GM19438 (cell line): ENCODE measurements at regions not wholly inside any gene's neighbourhood (a gene's known extent, or its start where the extent isn't known, plus 50 kb on each side); places are given as distances from the start of the nearest gene placed in this dataset.
"Not testable (repeated sequence)": the region's sequence is repeated elsewhere in the genome, so short reads cannot be mapped to it uniquely, and the experiment has no call there.

Experiments used
- ATAC-seq: cut with Tn5 transposase; IDR thresholded peaks from one replicate; pipeline ENCODE4 v1.9.1; 2021; ENCODE audit warnings: low read depth; ENCODE audit not compliant: unreplicated experiment

DNA sequence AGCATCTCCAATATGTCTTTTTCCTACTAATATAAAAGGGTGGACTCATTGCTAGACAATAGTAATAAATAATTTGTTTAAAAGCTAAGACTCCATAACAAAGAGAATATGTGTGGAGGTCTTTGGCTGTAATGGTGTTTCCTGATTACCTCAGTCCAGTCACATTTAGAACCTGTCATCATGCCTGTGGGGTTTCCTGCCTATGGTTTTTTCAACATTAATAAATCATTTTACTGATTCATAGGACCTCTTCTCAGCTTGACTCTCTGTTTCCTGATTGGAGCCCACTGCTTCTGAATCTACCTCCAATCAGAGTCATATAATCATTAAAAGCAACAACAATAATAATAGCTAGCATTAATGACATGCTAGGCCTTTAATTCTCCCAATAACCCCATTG is 52.4 kb upstream of the GNAI1 start:
- ATAC-seq: no peak

DNA sequence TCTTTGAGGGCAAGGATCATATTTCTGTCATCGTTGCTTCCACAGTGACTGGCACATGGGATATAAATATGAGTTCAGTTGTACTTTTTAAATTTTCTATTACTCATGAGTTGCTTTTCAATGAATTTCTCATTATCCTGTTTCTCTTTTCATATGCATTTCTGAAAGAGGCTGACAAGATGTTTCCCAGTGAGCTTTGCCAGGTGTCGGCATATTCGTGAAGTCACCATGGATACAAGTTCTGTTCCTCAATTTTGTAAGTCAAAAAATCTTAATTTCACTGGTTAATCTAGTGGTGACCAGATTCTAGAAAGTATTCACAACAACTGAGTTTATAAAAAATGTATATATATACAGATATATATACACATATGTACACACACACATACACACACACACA is 55.7 kb upstream of the GNAI1 start:
- ATAC-seq: no peak

DNA sequence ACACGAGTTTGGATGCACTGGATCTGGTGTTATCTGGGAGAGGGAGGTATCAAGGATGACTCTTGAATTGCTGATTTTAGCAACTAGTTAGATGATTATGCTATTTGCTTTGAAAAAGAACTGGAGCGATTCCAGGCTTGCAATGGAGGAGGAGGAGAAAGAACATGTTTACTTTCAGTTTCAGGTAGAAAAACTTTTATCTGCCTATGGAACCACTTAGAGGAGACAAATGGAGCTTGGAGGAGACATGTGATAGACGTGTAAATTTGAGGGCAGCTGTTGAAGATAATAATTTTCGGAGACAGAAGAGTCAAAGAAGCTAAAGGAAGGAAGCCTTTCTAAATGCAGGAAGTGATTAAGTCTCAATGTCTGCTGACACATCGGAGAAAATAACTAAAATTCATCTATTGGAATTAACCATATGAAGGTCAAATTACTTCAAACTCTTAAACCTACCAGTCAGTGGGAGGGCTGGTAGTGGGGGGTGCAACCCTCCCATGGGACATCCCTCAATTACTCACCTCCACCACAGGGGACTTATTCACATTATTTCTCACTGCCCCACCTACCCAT is 56.4 kb upstream of the GNAI1 start:
- ATAC-seq: no peak

DNA sequence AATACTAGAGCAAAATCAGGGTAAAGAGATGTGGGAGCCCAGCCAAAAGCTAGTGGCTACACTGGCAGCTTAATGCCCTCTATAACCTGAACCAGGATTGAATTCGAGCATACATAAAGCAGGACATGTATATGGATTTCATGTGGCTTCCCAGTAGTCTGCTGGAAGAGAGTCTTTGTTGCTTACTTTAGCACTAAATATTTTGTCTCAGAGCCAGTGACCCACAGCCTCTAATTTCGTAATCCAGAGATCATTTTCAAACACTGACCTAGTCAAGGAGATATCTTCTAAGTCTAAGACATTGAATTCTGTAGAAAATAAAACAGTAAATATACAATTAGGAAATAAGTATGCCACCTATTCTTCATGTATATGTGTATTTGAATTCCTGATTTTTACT is 64.2 kb upstream of the GNAI1 start:
- no peak for ATAC-seq

DNA sequence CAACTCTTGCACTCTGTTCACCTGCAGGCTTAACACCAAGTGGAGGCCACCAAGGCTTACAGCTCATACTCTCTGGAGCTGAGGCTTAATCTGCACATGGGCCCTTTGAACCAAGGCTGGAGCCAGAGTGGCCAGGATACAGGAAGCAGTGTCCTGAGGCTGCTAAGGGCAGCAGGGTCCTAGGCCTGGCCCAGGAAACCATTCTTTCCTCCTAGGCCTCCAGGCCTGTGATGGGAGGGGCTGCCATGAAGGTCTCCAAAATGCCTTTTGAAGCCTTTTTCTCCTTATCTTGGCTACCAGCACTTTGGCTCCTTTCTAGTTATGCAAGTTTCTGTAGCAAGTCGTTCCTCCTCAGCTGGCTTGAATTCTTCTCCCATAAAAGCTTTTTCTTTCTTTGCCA is 68.0 kb upstream of the GNAI1 start:
- ATAC-seq: no peak

DNA sequence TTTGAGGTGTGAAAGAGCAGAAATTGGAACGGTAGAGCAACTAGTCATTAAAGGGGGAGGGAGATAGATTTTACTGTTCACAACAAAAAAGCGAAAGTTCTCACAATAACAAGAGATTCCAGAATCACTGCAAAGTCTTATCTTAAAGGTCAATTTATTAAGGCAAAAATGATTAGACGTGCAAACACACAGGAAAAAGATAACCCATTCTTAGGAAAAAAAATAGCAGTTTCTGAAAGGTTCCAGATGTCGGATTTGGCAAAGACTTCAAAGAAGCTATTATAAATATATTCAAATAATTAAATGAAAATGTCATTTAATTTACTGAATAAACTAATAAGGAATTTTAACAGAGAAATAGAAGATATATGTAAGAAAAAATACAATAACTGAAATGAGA is 70.8 kb upstream of the GNAI1 start:
- no peak for ATAC-seq

DNA sequence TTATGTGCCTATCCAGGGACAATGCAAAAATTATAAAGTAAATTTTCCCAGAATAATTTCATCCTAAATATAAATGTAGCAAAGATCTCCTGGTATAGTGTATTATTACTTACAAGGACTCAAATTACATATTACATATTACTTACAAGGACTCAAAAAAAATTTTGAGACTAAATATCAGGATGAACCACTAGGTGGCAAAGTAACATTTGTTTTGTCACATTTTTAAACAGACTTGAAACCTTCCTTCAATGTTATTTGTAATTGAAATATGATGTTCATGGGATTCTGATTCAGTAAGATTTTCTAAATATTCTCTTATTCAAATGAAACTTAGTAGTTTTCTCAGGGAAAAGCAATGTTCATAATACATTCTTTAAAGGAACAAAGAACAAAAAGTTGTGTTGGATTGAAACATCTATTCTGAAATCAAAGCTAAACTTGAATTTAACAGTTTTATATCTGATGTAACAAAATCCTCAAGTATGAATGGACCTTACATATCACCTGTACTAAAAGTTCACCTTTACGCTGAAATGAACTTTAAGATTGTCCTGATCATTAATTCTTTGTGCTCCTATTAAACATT is 74.3 kb upstream of the GNAI1 start:
- ATAC-seq: no peak

DNA sequence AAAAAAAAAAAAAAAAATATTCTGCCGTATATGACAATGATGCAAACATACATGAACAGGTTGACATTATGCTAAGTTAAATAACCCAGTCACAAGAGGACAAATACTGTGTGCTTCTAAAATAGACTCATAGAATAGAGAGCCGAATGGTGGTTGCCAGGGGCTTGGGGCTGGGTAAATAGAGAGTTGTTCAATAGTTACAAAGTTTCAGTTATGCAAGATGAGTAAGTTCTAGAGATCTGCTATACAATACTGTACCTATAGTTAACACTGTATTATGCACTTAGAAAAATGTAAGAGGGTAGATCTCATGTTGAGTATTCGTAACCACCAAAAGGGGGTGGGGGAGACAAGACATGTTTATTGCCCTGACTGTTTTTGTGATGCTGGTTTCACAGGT is 77.1 kb upstream of the GNAI1 start:
- ATAC-seq: no peak

DNA sequence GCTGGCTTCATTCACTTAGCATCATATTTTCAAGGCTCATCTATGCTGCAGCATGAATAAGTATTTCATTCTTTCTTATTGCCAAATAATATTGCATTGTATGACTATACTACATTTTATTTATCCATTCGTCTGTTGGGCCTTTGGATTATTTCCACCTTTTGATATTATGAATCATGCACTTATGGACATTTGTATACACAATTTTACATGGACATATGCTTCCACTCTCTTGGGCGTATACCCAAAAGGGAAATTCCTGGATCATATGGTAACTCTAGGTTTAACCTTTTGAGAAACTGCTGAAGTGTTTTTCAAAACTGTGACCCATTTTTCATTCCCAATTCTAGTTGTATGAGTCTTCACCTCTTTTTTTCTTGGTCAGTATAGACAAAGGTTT is 80.3 kb upstream of the GNAI1 start:
- no peak for ATAC-seq

DNA sequence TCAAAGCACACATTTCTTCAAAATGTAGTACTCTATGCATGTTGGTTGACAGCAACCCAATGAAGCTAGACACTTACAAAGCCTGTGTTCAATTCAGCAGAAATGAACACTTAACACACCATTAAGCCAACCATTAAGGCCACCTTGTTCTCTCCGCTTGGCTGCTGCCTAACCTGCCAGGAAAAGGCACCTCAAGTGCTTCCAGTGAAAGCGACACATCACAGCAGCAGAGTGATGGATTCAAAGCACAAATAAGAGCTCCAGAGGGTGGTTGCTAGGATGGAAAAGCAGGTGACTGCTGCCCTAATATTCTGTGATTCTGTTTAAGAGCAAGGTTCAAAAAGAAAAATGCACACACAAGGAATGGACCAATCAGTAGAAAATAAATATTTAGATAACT is 81.5 kb upstream of the GNAI1 start:
- ATAC-seq: no peak

DNA sequence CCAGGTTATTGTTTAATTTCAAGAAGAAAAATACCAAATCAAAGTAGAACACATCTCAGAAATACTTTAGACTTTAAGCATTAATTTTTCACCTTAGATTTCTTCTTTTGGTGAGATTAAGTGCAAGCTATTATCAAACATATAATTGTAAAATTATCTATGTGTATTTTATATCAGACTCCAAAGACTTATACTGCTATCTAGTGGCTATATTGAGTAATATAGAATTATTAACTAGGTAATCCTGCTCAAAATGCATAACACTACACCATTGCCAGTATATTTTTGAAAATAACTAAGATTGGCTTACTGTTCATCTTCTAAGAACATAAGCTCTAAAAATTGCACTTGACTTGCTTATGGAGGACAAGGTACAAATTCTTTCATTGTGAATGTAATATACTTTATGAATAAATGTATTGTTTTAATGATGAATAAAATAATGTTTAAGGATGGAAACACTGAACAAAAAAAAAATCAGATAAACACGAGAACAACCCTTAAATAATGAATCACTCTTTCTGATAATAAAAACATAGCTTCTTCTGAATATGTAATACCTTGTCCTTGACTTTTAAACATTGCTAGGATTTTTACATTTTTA is 86.7 kb upstream of the GNAI1 start:
- ATAC-seq: no peak

DNA sequence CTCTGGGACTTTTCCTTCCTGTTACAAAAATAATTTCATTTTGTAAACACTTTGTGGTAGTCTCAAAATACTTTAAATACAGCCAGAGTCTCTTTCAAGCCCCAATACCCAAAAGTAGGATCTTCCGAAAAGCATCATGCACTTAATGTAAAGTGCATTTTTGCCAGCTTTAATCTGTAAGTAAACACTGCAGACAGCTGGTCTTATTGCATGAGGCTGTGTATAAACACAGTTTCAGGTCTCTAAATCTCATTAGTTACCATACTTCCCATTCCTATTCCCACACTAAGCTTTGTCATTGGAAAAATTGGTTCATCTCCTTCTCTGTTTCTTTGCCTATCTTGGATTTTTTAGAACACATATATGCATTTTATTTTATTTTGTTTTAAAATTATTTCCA is 87.6 kb upstream of the GNAI1 start:
- no peak for ATAC-seq

DNA sequence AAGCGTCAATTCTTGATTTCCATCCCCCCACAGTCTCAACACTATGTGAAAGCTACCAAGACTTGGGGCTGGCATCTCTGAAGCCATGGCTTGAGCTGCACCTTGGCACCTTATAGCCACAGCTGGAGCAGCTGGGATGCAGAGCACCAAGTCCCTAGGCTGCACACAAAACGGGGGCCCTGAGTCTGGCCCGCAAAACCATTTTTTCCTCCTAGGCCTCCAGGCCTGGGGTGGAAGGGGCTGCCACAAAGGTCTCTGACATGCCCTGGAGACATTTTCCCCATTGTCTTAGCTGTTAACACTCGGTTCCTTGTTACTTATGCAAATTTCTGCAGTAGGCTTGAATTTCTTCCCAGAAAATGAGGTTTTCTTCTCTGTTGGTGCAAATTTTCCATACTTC is 89.8 kb upstream of the GNAI1 start:
- no peak for ATAC-seq

DNA sequence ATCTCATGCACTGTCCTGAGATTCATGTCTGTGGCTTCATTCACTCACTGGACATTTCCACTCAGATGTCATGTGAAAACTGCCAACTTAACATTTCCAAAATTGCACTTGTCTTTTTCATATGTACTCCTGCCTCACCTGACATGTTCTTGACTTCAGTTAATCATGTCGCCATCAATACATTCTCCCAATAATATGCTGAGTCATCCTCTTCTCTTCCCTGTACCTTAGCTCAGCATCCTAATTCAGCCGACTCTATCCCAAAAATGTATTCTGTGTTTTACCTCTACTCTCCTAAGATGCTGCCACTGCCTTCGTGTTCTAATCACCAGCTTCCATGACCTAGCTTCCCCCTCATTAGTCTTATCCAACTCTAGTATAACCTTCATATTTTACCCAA is 93.9 kb upstream of the GNAI1 start:
- no peak for ATAC-seq

DNA sequence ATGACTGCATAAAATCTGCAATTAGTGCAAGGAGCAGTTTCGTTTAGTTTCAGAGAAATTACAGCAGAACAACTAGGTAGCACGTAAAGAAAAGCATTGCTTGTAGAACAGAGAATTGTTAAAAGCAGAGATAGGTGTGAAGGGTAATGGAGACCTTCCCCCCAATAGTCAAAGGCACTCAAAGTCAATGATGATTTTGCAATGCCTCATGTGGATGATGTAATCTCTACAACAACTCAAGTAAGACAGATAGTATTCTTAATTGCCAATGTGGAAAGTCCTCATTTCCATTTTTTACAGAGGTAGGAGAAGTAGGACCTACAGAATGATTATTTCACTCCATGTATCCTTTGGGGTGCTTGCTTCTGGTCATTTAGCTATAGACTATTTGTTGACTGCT is 94.3 kb upstream of the GNAI1 start:
- ATAC-seq: no peak

DNA sequence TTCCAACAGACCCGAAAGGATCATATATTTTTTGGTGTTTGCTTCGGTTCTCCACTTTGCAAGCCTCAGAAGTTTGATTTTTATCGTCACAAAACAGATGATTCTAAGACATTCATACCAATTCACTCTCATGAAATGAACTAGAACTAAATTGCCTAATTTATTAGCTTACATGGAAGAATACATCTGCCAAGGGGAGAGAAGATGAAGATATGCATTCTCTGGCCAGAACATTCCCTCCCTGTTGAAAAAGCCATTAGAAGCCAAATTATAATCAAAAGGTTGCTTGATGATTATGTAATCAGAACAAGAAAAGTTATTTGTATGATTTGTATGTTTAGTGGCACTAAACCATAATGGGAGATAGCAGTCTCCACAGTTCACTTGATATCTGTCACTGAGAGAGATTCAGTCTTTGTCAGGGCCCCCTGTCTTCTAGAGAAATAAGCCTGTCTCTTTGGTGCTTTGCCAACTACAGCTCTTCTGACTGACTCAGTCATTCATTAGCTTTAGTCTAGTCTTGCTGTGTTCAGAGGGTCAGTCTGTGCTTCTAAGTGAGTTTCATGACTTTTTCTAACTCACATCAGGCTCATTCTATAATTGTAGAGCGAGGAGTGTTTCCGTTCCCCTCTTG is 95.3 kb upstream of the GNAI1 start:
- no peak for ATAC-seq

DNA sequence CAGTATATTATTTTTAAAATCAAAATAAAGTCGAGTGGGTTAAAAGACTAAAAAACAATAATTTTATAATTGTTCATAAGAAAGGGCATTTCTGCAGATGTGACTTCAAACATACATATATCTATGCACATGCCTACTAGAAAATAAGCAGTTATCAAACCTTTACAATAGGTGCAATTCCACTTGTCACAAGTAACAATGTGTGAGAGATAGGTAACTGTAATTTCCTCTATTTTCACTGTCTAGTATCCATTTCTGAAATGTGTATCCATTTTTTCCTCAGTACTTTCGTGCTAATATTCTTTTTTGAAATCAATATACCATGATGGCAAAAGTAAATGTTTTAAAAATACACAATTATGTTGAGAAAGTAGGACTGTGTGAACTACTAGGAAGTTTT is 96.9 kb upstream of the GNAI1 start:
- no peak for ATAC-seq

DNA sequence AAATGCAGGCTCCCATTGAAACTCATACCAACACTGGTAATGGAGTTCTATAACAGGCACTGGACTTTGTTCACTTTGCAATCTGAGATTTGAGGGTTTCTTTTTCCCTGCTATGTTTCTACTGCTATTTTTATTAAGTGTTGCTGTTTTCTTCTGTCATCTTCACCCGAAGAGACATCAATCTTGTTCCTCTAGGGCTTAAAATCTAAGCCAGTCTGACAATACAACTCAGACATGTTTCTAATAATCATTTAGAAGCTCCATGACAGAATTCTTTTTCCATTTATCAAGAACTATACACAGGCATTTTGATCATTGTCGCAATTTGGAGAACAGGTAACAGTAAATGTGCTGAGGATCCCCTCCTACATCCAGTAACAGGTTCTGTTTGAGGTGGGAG is 98.5 kb upstream of the GNAI1 start:
- no peak for ATAC-seq

DNA sequence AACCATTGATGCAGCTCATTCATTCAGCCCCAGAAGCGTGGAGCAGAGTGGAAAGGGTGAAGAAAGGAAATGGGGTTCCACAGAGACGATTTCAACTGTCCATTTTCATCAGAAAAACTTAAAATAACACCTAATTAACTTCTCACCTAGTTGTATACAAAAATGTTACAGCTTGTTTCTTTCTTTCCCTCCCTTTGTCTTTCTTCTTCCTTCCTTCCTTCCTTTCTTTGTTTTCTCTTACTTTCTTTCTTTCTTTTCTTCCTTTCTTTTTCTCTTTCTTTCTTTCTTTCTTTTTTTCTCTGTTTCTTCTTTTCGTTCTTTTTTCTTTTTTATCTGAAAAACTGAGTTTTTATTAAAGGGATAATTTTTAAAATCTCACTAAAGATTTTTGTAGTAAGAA is 105.9 kb upstream of the GNAI1 start:
- no peak for ATAC-seq

DNA sequence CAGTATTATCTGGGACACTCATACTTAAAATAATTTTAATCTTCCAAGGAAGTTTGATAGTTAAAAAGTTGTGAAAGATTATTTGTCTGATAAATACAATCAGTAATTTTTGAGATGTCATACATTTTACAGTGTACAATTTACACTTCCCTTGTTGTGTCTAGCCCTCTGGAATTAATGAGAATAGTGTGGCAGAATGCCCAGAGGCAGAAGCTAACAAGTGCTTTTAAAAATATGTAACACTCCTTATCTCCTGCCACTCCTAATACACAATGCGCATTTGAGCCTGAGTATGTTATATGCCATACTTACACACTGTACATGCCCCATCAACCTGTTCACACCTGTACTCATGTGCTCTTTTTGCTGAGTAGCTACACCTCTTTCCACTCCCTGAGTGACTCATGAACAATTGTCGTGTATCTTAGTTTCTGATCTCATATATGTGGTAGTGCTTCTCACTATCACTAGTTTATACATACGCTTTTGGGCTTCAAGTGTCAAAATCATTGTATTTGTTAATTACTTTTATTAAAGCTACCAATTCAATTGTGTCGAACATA is 106.9 kb upstream of the GNAI1 start:
- no peak for ATAC-seq

DNA sequence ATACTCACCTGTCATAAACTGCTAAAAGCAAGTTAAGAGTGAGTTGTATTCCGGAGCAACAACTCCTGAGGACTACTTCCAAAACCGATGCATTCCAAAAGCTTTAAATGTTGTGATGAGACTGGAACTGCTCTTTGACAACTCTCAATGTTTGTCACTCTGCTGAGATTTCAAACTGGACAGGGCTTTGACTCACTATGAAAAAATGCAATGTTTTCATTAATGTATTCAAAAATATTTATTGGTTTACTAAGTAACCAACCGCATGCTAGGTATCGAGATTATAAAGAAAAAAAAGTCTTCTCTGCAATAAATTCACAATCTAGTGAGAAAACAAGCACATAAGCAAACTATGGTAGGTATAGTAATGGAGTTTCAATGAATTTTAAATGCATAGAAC is 107.9 kb upstream of the GNAI1 start:
- ATAC-seq: no peak

DNA sequence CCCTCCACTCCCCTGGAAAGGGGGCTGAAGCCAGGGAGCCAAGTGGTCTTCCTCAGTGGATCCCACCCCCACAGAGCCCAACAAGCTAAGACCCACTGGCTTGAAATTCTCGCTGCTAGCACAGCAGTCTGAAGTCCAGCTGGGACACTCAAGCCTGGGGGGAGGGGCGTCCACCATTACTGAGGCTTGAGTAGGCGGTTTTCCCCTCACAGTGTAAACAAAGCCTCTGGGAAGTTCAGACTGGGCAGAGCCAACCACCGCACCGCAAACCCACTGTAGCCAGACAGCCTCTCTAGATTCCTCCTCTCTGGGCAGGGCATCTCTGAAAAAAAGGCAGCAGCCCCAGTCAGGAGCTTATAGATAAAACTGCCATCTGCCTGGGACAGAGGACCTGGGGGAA is 114.4 kb upstream of the GNAI1 start:
- ATAC-seq: not testable (repeated sequence)
